NCI-H82 treated with DMSO at 0.1 percent for 48 hours (cell line): ENCODE measurements at regions not wholly inside any gene's neighbourhood (a gene's known extent, or its start where the extent isn't known, plus 50 kb on each side); places are given as distances from the start of the nearest gene placed in this dataset.
"Not testable (repeated sequence)": the region's sequence is repeated elsewhere in the genome, so short reads cannot be mapped to it uniquely, and the experiment has no call there.

Experiments used
- DNase-seq: peaks from one replicate; lab custom pipeline; 2025; ENCODE audit not compliant: unreplicated experiment; lab: John Stamatoyannopoulos, UW

DNA sequence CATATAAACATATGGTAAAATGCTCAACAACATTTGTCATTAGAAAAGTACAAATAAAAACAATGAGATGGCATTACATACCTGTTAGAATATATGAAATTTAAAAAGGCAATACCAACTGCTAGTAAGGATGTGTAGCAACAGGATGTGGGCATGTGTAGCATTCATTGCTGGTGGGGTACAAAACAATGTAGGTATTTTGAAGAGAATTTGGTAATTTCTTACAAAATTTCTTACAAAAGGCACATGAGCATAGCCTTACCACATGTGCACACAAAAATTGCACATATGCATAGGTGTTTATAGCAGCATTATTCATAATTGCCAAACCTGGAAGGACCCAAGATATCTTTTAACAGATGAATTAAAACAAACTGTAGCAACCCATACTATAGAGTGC is 1355.1 kb upstream of the CITED2 start:
- DNase-seq: no peak

DNA sequence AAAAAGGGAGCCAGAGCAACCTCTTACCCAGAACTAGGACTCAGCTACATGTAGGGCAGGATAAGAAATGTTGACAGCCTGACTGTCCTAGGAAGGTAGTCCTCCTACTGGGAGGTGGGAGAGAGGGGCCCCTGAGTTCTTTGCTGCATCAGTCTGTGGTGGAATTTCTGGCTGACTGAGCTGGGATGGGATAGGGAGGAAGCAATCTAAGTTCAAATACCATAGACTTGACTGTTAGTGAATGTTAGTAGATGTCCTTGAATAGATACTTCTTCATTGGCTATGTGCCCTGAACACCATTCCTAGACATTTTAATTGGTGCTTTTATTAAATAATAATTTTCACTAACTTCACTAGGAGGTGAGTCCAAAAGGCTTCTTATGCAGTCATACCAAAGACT is 1343.6 kb upstream of the CITED2 start:
- DNase-seq: no peak

GRCh38 chr6:140713495-140713894 is 1339.0 kb upstream of the CITED2 start:
- no peak for DNase-seq

DNA sequence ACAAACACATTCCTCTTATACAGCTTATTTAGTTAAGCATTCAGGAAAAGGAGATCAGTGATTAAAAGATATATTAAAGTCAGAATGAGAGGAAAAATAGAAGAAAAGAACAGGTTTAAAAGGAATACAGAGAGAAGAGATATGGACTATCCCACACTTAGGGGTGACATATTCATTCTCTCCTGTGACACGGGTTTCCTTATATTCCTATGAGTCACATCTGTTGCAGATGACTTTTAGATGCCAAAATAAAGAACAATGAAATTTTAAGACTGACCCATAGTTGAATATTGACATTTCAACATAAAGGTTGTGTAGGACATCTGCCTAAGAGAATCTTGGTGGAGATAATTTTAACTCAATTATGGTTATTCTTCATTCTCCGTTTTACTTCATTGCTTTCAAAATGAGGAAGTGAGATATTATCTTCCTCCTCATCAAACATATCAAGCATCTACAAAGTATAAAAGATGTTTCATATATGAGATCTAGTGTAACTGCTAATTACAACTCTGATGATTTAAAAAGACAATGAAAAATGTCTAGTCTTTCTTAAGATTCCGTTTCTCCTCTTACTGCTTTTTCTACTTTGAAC is 1336.7 kb upstream of the CITED2 start:
- no peak for DNase-seq

DNA sequence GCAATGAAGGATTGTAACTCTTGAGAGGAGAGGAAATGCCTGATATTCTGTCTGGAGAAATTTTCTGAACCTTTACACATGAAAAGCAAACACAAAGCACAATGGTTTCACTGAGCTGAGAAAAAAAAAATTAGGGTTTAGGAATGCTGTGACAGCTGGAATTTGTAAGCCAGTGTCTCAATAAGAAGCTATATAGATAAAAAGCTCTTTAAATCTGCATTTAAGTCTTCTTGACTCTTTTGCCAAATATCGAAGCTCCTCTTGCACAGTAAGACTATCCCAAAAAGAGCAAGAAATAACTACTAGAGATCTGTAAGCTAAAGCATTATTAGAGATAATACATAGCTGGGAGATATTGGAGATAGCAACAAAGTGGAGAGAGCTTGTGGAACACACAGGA is 1334.0 kb upstream of the CITED2 start:
- DNase-seq: no peak

DNA sequence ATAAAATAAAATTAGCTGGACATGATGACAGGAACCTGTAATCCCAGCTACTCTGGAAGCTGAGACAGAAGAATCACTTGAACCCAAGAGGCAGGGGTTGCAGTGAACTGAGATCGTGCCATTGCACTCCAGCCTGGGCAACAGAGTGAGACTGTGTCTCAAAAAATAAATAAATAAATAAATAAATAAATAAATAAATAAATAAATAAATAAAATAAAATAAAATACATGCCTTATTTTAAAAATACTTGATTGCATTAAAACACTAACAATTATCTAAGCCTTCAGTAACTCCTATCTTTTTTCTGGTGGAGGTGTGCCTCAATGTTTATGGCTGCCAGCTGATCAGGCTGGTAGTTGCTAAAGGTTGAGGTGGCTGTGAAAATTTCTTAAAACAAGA is 1329.6 kb upstream of the CITED2 start:
- DNase-seq: not testable (repeated sequence)

GRCh38 chr6:140697585-140697984 is 1323.1 kb upstream of the CITED2 start:
- no peak for DNase-seq

DNA sequence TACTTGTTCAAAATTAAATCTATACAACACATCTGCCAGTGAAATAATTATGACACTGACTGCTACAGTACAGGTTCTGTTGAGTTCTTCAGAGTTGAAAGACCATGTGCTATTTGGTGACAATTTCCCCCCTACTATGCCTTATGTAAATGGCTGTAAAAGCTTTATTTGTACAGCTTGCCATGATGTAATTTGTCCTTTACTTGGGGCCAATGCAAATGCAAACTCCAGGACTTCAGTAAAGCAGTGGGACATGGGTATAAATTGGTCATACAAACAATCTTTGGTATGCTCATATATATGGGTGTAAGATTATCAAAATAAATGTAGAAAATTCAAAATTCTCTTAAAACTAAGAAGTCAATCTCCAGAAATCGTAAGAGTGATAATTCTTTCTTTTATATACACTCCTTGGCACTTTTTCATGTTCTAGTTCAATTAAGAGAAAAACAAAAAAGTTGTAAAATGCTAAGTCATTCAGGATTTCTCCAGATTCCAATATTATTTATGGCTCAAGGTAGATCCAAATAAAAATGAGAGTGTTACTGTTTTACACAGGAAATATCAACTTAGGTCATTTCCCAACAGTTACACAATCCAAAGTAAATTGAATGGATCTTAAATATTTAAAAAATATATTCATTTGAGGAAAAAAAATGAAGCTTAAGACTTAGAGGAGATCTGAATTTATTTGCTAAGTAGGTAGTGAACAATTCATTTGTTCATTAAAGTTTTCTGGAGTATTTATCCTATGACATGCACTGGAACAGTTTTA is 1310.5 kb upstream of the CITED2 start:
- DNase-seq: no peak

- DNase-seq: no peak
Observed at GRCh38 chr6:140677781-140678528, 1303.5 kb upstream of the CITED2 start.

- DNase-seq: no peak
Observed at GRCh38 chr6:140671926-140672325, 1297.5 kb upstream of the CITED2 start.

DNA sequence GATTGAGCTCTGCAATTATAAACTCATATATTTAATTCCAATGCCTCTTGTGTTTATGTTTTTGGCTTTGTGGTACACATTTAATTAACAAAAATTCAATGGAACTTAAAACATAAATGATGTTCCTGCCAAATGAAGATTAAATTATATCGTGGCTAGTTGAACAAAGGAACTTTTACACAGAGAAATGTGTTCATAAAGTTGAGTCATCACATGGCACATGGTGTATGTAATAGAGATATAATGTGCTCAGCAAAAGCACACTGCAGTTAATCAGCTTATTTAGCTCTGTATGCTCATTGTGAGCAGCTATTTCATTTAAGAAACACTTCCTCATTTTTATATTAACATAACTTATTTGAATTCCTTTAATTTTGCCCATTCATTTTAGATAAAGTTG is 1295.6 kb upstream of the CITED2 start:
- DNase-seq: no peak

DNA sequence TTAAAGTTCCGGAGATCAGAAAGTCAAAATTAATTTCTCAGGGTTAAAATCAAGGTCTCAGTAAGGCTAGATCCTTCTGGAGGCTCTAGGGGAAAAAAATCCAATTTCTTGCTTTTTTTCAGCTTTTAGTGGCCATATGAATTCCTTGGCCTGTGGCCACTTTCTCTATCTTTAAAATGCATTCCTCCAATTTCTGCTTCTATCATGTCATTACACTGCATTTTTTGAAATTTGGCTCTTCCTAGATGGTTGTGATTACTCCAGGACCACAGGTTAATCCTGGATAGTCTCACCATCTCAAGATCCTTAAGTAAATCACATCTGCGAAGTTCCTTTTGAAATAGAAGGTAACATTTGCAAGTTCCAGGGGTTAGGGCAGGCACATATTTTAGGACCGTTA is 1294.9 kb upstream of the CITED2 start:
- DNase-seq: no peak

GRCh38 chr6:140663772-140664171 is 1289.3 kb upstream of the CITED2 start:
- no peak for DNase-seq

DNA sequence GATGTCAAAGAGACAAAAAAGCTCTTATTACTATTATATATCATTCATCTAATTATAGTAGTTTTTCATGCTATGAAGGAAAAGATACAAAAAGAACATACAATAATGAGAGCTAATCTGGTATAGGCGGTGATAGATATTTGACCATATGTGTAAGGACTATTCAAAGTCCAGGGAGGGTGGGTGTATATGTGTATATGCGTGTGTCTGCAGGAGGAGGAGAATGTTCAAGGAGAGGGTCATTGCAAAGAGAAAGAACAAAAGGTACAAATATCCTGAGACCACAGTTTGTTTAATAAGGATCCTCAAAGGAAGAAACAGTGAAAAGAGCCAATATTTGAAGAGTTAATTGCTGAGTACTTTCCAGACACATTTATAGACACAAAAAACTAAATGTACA is 1288.6 kb upstream of the CITED2 start:
- no peak for DNase-seq

GRCh38 chr6:140661691-140662090 is 1287.2 kb upstream of the CITED2 start:
- DNase-seq: no peak

DNA sequence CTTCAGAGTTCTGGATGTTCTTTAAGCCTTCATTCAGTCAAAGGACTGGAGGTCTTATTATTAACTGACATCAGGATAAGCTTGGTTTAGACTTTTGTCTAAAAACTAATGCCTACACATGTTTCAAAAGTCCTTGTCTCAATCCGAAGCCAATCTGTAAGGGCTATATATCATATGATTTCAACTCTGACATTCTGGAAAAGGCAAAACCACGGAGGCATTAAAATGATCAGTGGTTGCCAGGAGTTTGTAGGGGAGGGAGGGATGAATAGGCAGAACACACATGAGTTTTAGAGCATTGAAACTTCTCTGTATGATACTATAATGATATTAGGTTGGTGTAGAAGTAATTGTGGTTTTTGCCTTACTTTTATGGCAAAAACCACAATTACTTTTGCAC is 1285.8 kb upstream of the CITED2 start:
- DNase-seq: no peak

DNA sequence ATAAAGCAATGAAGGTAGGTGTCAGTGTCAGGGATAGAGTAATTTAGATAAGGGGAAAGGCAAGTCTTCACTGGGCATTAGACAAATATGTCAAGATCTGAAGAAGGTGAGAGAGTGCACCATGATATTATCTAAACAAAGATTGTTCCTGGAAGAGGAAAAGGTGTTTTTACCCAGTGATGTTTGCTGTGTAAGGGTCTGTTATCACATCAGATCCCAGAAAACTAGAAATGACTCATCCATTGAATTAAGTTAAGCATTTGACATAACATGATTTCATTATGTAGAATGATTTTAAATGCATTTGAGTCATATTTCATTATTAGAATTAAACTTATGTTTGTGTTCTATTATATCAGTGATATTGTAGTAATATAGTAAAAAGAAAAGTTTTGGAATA is 1279.5 kb upstream of the CITED2 start:
- DNase-seq: no peak

- DNase-seq: no peak
Observed at GRCh38 chr6:140653506-140653905, 1279.1 kb upstream of the CITED2 start.

DNA sequence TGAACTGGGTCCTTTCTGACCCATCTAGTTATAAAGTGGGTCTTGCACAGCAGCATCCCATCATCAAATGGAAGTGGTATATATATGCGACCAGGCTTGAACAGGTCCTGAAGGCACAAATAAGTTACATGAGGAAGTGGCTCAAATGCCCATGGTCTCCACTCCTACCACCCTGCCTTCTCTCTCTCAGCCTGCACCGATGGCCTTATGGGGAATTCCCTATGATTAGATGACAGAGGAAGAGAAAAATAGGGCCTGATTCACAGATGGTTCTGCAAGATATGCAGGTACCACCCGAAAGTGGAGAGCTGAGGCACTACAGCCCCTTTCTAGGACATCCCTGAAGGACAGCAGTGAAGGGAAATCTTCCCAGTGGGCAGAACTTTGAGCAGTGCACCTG is 1275.1 kb upstream of the CITED2 start:
- DNase-seq: not testable (repeated sequence)

- DNase-seq: not testable (repeated sequence)
Observed at GRCh38 chr6:140647322-140647721, 1272.9 kb upstream of the CITED2 start.

DNA sequence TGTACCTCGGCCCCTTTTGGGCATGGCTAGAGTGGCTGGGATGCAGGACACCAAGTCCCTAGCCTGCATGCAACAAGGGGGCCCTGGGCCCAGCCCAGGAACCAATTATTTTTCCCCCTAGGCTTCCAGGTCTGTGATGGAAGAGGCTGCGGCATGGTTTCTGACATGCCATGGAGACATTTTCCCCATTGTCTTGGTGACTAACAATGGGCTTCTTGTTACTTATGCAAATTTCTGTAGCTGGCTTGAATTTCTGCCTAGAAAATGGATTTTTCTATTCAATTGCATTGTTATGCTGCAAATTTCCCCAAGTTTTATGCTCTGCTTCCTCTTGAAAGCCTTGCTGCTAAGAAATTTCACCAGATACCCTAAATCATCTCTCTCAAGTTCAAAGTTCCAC is 1269.6 kb upstream of the CITED2 start:
- DNase-seq: no peak

GRCh38 chr6:140641412-140641811 is 1267.0 kb upstream of the CITED2 start:
- no peak for DNase-seq
